HG02852 (cell line): ENCODE measurements at regions not wholly inside any gene's neighbourhood (a gene's known extent, or its start where the extent isn't known, plus 50 kb on each side); places are given as distances from the start of the nearest gene placed in this dataset.
"Not testable (repeated sequence)": the region's sequence is repeated elsewhere in the genome, so short reads cannot be mapped to it uniquely, and the experiment has no call there.

Source experiments
- ATAC-seq: cut with Tn5 transposase; IDR thresholded peaks from one replicate; pipeline ENCODE4 v1.9.1; 2021; ENCODE audit warnings: mild to moderate bottlenecking, moderate library complexity; ENCODE audit not compliant: unreplicated experiment

GRCh38 chr10:48102410-48103146 is 103.0 kb upstream of the FAM25C start:
- not testable (repeated sequence) for ATAC-seq

- ATAC-seq: not testable (repeated sequence)
These were observed 99.3 kb upstream of the FAM25C start for GRCh38 chr10:48098854-48099253.

- not testable (repeated sequence) for ATAC-seq
These were observed 91.1 kb upstream of the FAM25C start for GRCh38 chr10:48090706-48091105.

GRCh38 chr10:48088087-48088486 is 88.5 kb upstream of the FAM25C start:
- not testable (repeated sequence) for ATAC-seq

- ATAC-seq: not testable (repeated sequence)
These were observed 84.9 kb upstream of the FAM25C start for GRCh38 chr10:48084446-48084845.

GRCh38 chr10:48071228-48071627 is 71.6 kb upstream of the FAM25C start:
- ATAC-seq: not testable (repeated sequence)

- ATAC-seq: peak; percentile 88
These were observed 64.5 kb upstream of the FAM25C start for GRCh38 chr10:48063944-48064625.

- ATAC-seq: not testable (repeated sequence)
These were observed 55.8 kb upstream of the FAM25C start for GRCh38 chr10:48055395-48055794.
